Gastroesophageal sphincter (tissue), 3 donors: ENCODE measurements at regions not wholly inside any gene's neighbourhood (a gene's known extent, or its start where the extent isn't known, plus 50 kb on each side); places are given as distances from the start of the nearest gene placed in this dataset.

ENCODE experiments used
- CTCF ChIP-seq, 4 experiments: fragments of 200-600 bp in 2 of 4; fragments of 450-650 bp in 2 of 4; sonication (generic) in 1 of 4; IDR thresholded peaks; one replicate each; pipeline ENCODE4 v1.5.1; 2017 to 2019; ENCODE audit warnings: antibody characterized with exemption in 4 of 4, mild to moderate bottlenecking in 2 of 4, moderate library complexity in 2 of 4
- EP300 ChIP-seq: sonication (generic); formaldehyde crosslinking; IDR thresholded peaks from one replicate; pipeline ENCODE4 v1.6.1; 2017; ENCODE audit warnings: antibody characterized with exemption, mild to moderate bottlenecking
- POLR2A ChIP-seq, 2 donors: fragments of 450-650 bp; IDR thresholded peaks; one replicate each; pipeline ENCODE4 v1.6.1; 2017; ENCODE audit warnings: antibody characterized with exemption in 2 of 2, mild to moderate bottlenecking in 2 of 2, moderate library complexity in 1 of 2
- POLR2AphosphoS5 ChIP-seq: sonication (generic); formaldehyde crosslinking; IDR thresholded peaks from one replicate; pipeline ENCODE4 v1.6.1; 2017; ENCODE audit warnings: antibody characterized with exemption

- TF ChIP-seq POLR2A (IDR thresholded peaks at IDR 0.05) (no peak), CTCF (IDR thresholded peaks at IDR 0.05) (no peak), EP300 (no peak), POLR2AphosphoS5 (no peak)
Observed at GRCh38 chr5:8613078-8613685, 744.2 kb downstream of the MTRR start.
